Effector CD8-positive, alpha-beta T cell (primary cell): ENCODE measurements at regions not wholly inside any gene's neighbourhood (a gene's known extent, or its start where the extent isn't known, plus 50 kb on each side); places are given as distances from the start of the nearest gene placed in this dataset.

ENCODE experiments used
- DNase-seq: peaks from one replicate; lab custom pipeline; 2025; lab: John Stamatoyannopoulos, UW

- no peak for DNase-seq
Measured at GRCh38 chr9:118515947-118516346, 811.7 kb downstream of the TLR4 start.

GRCh38 chr9:118521261-118521660 lies 817.1 kb downstream of the TLR4 start:
- DNase-seq = no peak

- DNase-seq = no peak
Measured at GRCh38 chr9:118522093-118523028, 818.2 kb downstream of the TLR4 start.

- no peak for DNase-seq
Measured at GRCh38 chr9:118527261-118527660, 823.1 kb downstream of the TLR4 start.

GRCh38 chr9:118529210-118529609 lies 825.0 kb downstream of the TLR4 start:
- no peak for DNase-seq

- no peak for DNase-seq
Measured at GRCh38 chr9:118529624-118530214, 825.5 kb downstream of the TLR4 start.

- DNase-seq = no peak
Measured at GRCh38 chr9:118532592-118532991, 828.4 kb downstream of the TLR4 start.

GRCh38 chr9:118533101-118533500 lies 828.9 kb downstream of the TLR4 start:
- no peak for DNase-seq

- DNase-seq = no peak
Measured at GRCh38 chr9:118533850-118534249, 829.6 kb downstream of the TLR4 start.

- no peak for DNase-seq
Measured at GRCh38 chr9:118536153-118536552, 832.0 kb downstream of the TLR4 start.

GRCh38 chr9:118538959-118539358 lies 830.3 kb downstream of the BRINP1 start:
- no peak for DNase-seq

- no peak for DNase-seq
Measured at GRCh38 chr9:118553465-118553864, 815.8 kb downstream of the BRINP1 start.

- DNase-seq = no peak
Measured at GRCh38 chr9:118554987-118555386, 814.2 kb downstream of the BRINP1 start.

GRCh38 chr9:118558026-118558425 lies 811.2 kb downstream of the BRINP1 start:
- no peak for DNase-seq

GRCh38 chr9:118558891-118559290 lies 810.3 kb downstream of the BRINP1 start:
- DNase-seq = no peak

- DNase-seq = no peak
Measured at GRCh38 chr9:118561051-118561450, 808.2 kb downstream of the BRINP1 start.

- DNase-seq = no peak
Measured at GRCh38 chr9:118563677-118564076, 805.6 kb downstream of the BRINP1 start.

- DNase-seq = no peak
Measured at GRCh38 chr9:118567861-118568260, 801.4 kb downstream of the BRINP1 start.

GRCh38 chr9:118568704-118569103 lies 800.5 kb downstream of the BRINP1 start:
- no peak for DNase-seq

GRCh38 chr9:118569148-118569547 lies 800.1 kb downstream of the BRINP1 start:
- no peak for DNase-seq

GRCh38 chr9:118570066-118570465 lies 799.2 kb downstream of the BRINP1 start:
- DNase-seq = no peak

- DNase-seq = no peak
Measured at GRCh38 chr9:118575341-118576070, 793.7 kb downstream of the BRINP1 start.

- no peak for DNase-seq
Measured at GRCh38 chr9:118577121-118577520, 792.1 kb downstream of the BRINP1 start.
